GM21515 (cell line): ENCODE measurements at regions not wholly inside any gene's neighbourhood (a gene's known extent, or its start where the extent isn't known, plus 50 kb on each side); places are given as distances from the start of the nearest gene placed in this dataset.
"Not testable (repeated sequence)": the region's sequence is repeated elsewhere in the genome, so short reads cannot be mapped to it uniquely, and the experiment has no call there.

Source experiments
- ATAC-seq: cut with Tn5 transposase; IDR thresholded peaks from one replicate; pipeline ENCODE4 v1.9.1; 2021; ENCODE audit not compliant: unreplicated experiment

DNA sequence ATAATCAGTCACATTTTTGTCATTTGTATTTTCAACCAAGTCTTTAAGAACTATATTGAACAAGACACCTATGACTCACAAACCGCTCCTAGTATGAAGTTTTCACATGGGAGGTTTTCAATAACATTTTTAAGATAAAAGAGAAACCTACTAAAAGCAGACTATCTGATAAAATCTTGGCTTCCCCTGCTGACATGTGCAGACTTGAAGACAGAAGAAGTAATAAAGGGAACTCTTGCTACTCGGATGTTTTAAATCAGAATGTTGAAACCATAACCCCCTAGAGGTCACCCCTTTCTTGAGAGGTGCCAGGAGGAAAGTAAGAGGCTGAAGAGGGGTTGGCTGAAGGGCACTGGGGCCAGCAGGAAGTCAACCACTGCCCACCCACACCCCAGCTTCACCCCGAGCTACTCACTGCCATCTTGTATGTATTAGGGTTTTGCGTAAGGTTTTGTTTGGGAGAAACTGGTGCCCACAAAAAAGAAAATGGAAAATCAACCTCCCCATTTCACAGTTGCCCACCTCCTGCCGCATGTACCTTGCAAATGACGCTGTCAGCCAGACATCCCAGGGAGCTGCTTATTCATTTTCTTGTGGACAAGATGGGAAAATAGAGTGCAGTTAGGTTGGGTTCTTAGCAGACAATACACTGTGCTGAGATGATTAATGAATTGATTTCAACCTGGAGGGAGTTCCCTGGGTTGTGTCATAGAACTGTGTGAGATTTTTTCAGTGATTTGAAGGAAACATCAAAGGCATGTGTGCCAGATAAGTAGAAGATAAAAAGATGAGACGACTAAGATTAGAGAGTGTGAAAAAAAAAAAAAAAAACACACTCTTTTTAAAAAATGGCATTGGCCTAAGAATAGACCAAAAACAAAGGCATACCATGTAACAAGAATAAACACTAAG, 83.2 kb upstream of the TAB2 start:
- ATAC-seq: no peak

DNA sequence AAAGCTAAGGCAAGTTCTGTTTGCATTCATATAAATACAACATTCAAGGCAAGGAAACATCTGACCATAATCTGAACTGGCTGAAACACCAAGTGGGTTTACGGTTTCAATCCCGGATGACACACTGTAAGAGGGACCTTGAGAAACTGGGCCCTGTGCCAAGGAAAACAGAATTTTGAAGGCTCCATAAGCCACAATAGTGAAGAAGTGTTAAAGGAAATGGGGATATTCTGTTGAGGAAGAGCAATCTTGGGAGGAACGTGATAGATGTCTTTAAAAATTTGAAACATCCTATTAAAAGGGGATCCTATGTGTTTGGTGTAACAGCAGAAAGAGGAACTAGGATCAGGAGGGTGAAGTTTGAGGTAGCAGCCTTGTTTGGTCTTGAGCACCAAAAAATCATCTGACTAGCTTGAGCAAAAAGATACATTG, 82.4 kb upstream of the TAB2 start:
- ATAC-seq: peak; percentile 83

DNA sequence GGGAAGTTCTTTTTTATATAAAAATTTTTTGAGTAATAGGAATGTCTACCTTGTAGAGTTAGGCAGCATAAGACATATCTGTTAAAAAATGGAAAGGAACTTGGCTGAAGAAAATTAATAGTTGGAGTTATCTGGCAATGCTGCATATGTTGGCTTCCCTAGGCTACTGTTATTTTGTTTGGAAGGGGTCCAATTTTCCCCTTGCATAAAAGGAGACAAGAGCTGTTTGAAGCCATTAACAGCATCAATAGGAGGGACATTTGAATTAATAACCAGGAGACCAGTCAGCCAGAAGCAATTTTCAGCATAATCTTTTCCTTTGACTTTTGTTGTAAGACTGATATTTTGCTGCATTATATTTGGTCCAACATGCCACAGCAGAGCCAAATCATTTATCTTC, 80.9 kb upstream of the TAB2 start:
- ATAC-seq: no peak

DNA sequence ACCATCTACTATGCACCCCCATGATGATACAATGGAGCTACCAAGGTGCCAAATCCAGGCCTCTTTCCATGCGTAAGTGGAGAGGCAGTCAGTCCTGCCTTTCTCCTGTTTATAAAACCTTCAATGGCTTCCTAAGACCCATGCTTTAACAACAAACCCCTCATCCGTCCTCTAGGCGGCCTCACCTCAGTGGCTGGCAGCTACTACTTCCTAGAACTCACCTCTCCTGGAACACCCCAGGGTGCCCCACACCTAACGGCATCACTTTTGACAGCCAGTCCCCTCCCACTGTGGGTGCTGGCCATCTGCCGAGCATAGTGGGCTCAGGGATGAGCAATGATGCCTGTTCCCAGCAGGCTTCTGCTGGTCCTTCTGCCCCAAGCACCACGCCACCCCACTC, 80.0 kb upstream of the TAB2 start:
- no peak for ATAC-seq

DNA sequence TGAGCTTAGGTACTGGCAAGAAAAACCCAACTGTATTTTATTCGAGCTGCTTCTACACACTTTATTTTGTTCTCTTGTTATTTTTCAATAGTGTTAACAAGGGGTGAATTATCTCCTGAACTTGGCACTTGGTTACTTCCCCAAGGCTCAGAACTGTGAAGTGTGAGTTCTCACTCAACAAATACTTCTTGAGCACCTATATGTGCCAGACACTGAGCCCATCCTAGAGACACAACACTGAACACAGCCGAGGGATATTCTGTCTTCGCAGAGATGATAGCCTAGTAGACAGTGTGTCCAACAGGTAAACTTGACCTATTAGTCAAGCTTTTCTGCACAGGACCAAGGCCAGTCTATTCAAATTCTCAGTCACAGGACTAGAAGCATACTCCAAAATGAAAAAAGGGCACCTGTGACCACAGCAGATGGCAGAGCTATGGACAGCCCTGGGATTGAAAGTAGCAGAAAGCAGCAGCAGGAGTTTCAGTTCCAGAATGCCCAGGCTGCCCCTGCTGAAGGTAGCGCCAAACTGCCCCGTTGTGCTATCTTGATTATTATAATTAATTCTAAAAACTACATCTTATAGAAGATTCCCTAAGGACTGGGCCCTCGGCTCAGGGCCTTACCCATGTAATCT, 77.8 kb upstream of the TAB2 start:
- no peak for ATAC-seq

DNA sequence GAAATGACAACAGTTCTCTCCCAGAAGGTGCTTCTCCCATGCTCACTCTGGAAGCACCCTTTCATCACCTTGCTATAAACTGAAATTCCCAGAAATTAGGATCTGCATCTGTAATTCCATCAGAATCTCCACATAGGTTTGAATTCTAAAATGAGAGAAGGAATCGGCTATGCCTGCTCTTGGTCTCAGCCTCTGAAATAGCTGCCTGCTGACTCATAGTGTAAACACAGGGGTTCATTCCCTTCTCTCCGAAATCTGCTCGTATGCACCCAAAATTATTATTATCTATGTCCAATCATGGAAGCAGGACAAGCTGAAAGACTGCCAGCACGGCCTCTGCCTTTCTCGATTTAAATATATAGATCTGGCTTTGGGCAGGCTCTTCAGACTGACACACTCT, 74.6 kb upstream of the TAB2 start:
- no peak for ATAC-seq

GRCh38 chr6:149244105-149244504, 73.4 kb upstream of the TAB2 start:
- no peak for ATAC-seq

DNA sequence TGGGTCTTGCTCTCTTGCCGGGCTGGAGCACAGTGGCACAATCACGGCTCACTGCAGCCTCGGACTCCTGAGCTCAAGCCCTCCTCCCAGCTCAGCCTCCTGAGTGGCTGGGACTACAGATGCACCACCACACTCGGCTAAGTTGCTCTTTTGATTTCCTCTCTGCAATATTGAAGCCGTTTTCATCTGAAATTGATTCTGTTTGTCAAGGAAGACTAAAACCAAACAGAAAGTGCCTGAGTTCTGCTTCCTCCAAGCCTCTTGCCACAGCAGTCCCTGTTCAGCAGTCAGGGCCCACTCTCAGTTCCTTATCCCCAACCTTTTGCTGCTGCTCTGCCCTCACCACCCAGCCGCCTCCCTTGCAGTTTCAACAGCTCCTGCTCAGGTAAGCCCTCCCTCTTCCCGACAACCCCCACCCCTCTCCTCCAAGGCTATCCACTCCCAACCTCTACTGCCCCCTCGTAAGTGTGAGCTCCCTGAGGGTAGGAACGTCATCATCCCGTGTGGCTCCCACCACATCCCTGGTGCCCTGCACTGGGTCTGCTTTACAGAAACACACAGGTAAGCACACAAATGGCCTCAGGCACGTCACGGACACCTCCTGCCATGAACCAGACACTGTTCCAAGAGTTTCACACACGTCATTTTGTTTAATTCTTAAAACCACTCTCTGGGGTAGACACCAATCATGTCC, 70.7 kb upstream of the TAB2 start:
- peak; percentile 98 for ATAC-seq

- no peak for ATAC-seq
Measured at GRCh38 chr6:149247385-149247763, 70.1 kb upstream of the TAB2 start.

DNA sequence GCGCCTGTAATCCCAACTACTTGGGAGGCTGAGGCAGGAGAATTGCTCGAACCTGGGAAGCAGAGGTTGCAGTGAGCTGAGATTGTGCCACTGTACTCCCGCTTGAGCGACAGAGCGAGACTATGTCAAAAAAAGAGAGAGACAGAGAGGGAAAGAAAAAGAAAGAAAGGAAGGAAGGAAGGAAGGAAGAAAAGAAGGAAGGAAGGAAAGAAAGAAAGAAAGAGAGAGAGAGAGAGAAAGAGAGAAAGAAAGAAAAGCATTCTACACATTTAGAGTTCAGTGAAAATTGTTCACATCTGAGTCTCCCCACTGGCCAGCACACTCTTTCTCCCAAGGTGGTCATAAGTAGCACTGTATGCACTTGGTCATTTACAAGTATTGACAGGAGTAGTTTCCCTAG, 69.2 kb upstream of the TAB2 start:
- ATAC-seq: not testable (repeated sequence)

GRCh38 chr6:149248693-149249369, 68.7 kb upstream of the TAB2 start:
- no peak for ATAC-seq

GRCh38 chr6:149249370-149250357, 67.8 kb upstream of the TAB2 start:
- ATAC-seq: no peak

DNA sequence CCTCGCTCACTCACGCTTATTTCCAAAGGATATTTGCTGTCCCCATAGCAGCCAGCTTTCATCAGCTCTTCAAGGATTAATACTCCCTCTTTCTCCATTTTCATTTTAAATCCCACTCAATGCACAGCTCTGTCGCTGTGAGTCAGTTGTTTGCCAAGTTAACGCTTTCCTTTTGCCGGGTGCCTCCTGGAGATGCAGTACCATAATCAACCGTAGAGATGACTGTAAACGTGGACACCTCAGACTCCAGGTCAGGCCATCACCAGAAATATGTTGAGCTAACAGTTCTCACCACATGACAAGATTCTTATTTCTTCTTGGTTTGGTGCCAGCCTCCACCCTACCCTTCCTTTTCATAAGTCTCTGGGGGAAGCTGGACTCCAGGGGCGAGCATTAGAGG, 66.6 kb upstream of the TAB2 start:
- no peak for ATAC-seq

GRCh38 chr6:149252622-149253021, 64.9 kb upstream of the TAB2 start:
- no peak for ATAC-seq

GRCh38 chr6:149254253-149254652, 63.3 kb upstream of the TAB2 start:
- no peak for ATAC-seq

DNA sequence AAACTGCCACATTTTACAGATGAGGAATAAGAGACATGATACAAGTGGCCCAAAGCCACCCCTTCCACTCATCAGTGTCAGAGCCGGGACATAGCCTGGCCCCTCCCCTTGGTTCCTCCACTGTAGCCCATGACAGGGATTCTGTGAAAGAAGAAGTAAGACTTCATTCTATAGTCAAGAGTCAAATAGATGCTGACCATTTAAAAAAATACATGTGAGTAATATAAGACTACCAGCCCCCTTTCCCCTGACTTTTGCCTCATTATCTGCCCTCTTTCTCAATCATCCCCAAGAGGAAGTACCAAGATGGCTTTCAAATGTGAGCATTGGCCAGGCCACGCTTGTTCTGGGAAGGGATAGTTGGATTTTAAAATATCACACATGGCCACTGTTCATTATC, 57.8 kb upstream of the TAB2 start:
- no peak for ATAC-seq

- ATAC-seq: no peak
Measured at GRCh38 chr6:149260214-149260874, 57.2 kb upstream of the TAB2 start.

DNA sequence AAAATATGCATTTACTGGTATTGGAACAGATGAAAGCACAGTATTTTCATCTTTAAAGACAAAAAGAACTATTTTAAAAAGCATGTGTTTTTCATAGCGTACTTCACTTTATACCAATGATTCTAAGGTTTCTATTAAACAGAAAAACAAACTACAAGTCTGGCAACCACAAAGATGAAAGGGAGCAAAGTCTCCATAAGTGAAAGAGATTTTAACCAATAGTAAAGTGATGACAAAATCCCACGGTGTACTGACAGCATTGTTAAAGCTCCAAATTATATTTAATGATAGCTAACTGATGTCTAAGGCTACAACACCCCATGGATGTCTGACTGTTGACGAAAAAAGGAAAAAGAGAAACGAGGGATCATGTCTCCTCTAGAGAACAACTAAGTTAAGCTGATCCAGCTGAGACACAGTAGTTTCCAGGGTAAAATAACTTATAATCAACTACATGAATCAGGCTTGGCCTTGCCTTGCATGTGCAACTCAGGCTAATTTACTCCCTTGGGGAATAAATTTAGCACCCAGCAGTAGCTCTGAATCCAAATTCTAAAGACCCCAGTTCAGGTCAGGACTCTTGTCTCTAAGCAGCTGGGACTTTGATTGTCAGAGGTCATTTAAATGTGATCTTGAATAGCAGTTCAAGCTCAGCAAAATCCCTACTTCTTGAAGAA, 56.0 kb upstream of the TAB2 start:
- no peak for ATAC-seq

GRCh38 chr6:149263321-149263720, 54.2 kb upstream of the TAB2 start:
- ATAC-seq: no peak
